ENCODE measurements at regions not wholly inside any gene's neighbourhood (a gene's known extent, or its start where the extent isn't known, plus 50 kb on each side); places are given as distances from the start of the nearest gene placed in this dataset.
A peak's percentile ranks its signal among the peaks of the same experiment; 100 is the strongest.

DNA sequence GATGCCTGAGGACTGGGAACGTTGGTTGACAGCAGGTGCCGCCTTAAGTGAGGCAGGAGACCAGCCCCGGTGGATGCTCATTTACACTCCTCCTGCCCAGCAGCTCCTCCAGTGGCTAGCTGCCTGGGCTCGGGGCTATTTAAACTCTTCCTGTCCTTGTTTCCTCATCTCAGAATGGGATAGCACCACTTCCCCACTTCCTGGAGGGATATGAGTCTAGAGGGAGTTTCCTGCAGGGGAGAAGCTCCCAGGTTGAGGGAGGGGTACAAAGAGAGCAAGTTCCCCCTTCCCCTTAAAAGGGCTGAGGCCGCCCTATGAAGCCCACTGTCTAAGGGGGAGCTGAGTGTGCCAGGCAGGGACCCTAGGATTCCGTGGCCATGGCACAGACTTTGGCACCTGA, 311.2 kb downstream of the AACS start:
- DNase-seq (ENCODE audit: low read depth in 1 of 2, low spot score in 1 of 2), result no peak
- Histone ChIP-seq H3K27me3 (ENCODE audit: insufficient read depth, poor library complexity, severe bottlenecking) (peaks cover 4% of the 10 kb centered on the region), H3K27ac (replicated peaks) (no peak overlapping the region), H3K4me3 (replicated peaks; ENCODE audit: insufficient read depth, low read length) (no peak overlapping the region)
- TF ChIP-seq GABPA (IDR thresholded peaks at IDR 0.05; ENCODE audit: low read depth) (no peak), POLR2AphosphoS5 (IDR thresholded peaks at IDR 0.05; ENCODE audit: low read depth) (no peak), SPI1 (IDR thresholded peaks at IDR 0.05; ENCODE audit: borderline replicate concordance, low read depth) (no peak)
- TF ChIP-seq, protein P1, sequence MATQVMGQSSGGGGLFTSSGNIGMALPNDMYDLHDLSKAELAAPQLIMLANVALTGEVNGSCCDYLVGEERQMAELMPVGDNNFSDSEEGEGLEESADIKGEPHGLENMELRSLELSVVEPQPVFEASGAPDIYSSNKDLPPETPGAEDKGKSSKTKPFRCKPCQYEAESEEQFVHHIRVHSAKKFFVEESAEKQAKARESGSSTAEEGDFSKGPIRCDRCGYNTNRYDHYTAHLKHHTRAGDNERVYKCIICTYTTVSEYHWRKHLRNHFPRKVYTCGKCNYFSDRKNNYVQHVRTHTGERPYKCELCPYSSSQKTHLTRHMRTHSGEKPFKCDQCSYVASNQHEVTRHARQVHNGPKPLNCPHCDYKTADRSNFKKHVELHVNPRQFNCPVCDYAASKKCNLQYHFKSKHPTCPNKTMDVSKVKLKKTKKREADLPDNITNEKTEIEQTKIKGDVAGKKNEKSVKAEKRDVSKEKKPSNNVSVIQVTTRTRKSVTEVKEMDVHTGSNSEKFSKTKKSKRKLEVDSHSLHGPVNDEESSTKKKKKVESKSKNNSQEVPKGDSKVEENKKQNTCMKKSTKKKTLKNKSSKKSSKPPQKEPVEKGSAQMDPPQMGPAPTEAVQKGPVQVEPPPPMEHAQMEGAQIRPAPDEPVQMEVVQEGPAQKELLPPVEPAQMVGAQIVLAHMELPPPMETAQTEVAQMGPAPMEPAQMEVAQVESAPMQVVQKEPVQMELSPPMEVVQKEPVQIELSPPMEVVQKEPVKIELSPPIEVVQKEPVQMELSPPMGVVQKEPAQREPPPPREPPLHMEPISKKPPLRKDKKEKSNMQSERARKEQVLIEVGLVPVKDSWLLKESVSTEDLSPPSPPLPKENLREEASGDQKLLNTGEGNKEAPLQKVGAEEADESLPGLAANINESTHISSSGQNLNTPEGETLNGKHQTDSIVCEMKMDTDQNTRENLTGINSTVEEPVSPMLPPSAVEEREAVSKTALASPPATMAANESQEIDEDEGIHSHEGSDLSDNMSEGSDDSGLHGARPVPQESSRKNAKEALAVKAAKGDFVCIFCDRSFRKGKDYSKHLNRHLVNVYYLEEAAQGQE (IDR thresholded peaks at IDR 0.05; ENCODE audit: insufficient replicate concordance, low read depth), result no peak
- TF ChIP-seq, protein P2, sequence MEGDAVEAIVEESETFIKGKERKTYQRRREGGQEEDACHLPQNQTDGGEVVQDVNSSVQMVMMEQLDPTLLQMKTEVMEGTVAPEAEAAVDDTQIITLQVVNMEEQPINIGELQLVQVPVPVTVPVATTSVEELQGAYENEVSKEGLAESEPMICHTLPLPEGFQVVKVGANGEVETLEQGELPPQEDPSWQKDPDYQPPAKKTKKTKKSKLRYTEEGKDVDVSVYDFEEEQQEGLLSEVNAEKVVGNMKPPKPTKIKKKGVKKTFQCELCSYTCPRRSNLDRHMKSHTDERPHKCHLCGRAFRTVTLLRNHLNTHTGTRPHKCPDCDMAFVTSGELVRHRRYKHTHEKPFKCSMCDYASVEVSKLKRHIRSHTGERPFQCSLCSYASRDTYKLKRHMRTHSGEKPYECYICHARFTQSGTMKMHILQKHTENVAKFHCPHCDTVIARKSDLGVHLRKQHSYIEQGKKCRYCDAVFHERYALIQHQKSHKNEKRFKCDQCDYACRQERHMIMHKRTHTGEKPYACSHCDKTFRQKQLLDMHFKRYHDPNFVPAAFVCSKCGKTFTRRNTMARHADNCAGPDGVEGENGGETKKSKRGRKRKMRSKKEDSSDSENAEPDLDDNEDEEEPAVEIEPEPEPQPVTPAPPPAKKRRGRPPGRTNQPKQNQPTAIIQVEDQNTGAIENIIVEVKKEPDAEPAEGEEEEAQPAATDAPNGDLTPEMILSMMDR (IDR thresholded peaks at IDR 0.05; ENCODE audit: insufficient read depth, low read length), result no peak

DNA sequence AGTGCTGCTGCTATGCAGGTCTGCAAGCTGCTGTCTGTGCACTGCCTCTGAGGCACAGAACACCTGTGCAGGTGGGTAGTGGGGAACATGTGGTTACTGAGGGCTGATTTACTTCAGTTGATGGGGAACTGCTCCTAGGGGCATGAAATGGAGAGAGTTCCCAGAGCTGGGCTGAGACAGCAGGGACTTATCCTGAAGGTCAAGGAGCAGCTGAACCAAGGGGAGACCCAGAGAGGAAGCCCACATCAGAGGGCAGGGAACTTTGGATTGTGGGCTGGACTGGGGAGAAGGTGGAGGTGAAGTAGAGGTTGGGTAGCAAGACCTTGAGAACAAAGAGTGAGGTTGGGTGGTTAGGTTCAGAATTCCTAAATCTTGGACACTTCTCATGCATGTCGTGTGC, 311.9 kb downstream of the AACS start:
- no peak overlapping the region for H3K4me3 ChIP-seq (replicated peaks; ENCODE audit: insufficient read depth, low read length)
- H3K27me3 ChIP-seq (ENCODE audit: insufficient read depth, poor library complexity, severe bottlenecking), result peaks cover 4% of the 10 kb centered on the region
- H3K27ac ChIP-seq (replicated peaks), result no peak overlapping the region
- TF ChIP-seq GABPA (IDR thresholded peaks at IDR 0.05; ENCODE audit: low read depth) (no peak), SPI1 (IDR thresholded peaks at IDR 0.05; ENCODE audit: borderline replicate concordance, low read depth) (no peak), POLR2AphosphoS5 (IDR thresholded peaks at IDR 0.05; ENCODE audit: low read depth) (no peak)
- TF ChIP-seq, protein P2 (IDR thresholded peaks at IDR 0.05; ENCODE audit: insufficient read depth, low read length), result no peak
- TF ChIP-seq, protein P1 (IDR thresholded peaks at IDR 0.05; ENCODE audit: insufficient replicate concordance, low read depth), result no peak
- DNase-seq (ENCODE audit: low read depth in 1 of 2, low spot score in 1 of 2), result no peak

DNA sequence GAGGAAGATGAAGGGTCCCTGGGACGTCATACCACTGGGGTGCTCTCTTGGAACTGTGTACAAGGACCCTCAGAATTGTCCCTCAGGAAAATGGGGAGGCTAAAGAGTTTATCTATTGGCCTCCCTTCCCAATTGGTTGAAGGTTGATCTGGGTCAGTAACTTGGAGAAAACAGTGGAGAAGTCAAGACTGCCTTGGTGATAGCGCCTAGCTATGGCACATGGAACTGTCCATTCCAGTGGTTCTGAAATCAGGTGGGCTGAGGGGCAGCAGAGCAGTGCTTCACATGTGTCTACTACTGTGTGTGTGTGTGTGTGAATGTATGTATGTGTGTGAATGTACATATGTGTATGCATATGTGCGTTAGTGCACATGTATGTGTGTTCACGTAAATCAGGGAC, 316.1 kb downstream of the AACS start:
- H3K27me3 ChIP-seq (ENCODE audit: insufficient read depth, poor library complexity, severe bottlenecking), result no peaks in the 10 kb centered on the region
- no peak overlapping the region for H3K4me3 ChIP-seq (replicated peaks; ENCODE audit: insufficient read depth, low read length)
- TF ChIP-seq GABPA (IDR thresholded peaks at IDR 0.05; ENCODE audit: low read depth) (no peak), SPI1 (IDR thresholded peaks at IDR 0.05; ENCODE audit: borderline replicate concordance, low read depth) (no peak)
- TF ChIP-seq, protein P1 (IDR thresholded peaks at IDR 0.05; ENCODE audit: insufficient replicate concordance, low read depth), result peak; percentile 86
- TF ChIP-seq, protein P2 (IDR thresholded peaks at IDR 0.05; ENCODE audit: insufficient read depth, low read length), result no peak
- no peak for DNase-seq (ENCODE audit: low read depth in 1 of 2, low spot score in 1 of 2)
- H3K27ac ChIP-seq (replicated peaks), result no peak overlapping the region

Data from HL-60 (cell line).